GM21390 (cell line): ENCODE measurements at regions not wholly inside any gene's neighbourhood (a gene's known extent, or its start where the extent isn't known, plus 50 kb on each side); places are given as distances from the start of the nearest gene placed in this dataset.
"Not testable (repeated sequence)": the region's sequence is repeated elsewhere in the genome, so short reads cannot be mapped to it uniquely, and the experiment has no call there.

ENCODE experiments used
- ATAC-seq: cut with Tn5 transposase; IDR thresholded peaks from one replicate; pipeline ENCODE4 v1.9.1; 2021; ENCODE audit not compliant: unreplicated experiment

DNA sequence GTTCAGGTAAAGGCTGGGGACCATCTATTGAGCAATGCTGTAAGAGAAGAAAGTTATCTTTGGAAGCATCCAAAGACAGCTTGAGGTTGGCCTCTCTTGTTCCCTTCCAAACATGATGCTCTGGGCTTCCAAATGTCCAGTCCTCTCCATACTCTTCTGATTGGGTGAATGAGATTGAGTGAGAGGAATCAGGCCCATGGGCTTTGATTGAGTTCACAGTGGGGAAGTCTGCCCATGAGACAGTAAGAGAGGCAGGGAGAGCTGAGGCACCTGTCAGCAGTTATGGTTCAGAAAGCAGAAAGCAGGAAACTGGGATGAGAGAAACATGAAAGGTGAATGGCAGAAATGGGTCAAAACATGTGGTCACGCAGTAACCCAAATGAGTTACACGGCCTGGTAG is 1006.9 kb downstream of the VRK1 start:
- ATAC-seq, result no peak

DNA sequence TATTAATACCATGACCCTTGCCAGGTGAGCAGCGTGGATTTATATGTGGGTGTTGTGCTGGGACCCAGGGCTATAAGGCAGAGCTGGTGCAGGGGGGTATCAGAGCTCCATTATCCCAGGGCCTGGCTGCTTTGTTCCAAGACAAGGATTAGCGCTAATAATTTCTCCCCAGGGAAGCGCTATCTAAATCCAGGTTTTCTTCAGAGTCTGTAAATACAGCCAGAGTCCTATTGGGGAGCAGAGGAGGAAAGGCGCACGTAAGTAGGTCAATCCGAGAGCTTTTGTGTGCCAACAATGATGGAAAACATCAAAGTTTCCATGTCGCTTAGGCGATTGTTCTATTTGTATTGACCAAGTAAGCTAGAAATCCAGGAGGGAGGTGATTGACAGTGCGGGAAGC is 1009.7 kb downstream of the VRK1 start:
- ATAC-seq, result no peak

DNA sequence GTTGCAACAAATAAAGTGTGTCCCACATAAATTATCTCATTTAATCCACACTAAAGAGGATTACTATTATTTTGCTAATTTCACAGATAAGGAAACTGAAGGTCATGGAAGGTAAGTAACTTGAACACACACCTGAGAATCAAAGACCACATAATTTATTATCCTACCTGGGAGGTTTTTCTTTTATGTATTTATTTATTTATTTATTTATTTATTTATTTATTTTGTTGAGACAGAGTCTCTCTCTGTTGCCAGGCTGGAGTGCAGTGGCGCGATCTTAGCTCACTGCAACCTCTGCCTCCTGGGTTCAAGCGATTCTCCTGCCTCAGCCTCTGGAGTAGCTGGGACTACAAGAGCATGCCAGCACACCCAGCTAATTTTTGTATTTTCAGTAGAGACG is 1011.4 kb downstream of the VRK1 start:
- not testable (repeated sequence) for ATAC-seq

DNA sequence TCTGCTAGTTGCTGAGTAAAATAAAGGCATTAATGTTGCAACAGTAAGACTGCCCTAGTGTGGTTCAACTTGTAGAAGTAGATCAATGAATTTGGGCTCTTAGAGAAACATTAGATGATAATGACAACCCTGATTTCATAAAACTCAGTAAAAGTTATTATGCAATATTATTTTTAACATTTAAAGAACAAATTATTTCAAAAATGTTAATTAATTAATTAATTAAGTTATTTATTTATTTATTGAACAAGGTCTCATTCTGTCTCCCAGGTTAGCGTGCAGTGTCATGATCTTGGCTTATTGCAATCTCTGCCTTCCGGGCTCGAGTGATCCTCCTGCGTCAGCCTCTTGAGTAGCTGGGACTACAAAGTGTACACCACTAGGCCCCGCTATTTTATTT is 1016.4 kb downstream of the VRK1 start:
- no peak for ATAC-seq

DNA sequence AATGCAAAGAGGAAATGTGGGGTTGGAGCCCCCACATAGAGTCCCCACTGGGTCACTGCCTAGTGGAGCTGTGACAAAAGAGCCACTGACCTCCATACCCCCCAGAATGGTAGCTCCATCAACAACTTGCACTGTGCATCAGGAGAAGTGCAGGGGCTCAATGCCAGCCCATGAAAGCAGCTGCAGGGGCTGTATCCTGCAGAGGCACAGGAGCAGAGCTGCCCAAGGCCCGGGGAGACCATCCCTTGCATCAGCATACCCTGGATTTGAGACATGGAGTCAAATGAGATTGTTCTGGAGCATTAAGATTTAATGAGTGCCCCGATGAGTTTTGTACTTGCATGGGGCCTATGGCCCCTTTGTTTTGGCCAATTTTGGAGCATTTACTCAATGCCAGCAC is 1023.6 kb downstream of the VRK1 start:
- ATAC-seq, result no peak

DNA sequence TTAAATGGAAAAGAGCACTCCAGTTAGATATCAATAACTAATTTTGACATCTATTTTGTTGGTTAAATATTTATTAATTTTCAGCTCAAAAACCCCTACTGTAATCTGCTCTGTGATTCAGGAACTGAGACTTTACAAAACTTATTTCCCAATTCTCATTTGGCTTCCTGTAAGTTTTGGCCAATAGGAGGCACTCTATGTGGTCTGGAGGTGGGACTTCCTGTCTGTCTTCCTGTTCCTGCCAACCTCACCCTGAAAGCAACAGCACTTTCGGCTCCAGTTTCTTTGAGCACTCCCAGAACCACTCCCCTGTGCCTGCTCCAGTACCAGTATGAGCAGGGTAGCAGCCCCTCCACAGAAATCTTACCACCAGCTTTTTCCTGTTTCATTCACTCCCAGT is 1027.0 kb downstream of the VRK1 start:
- no peak for ATAC-seq

DNA sequence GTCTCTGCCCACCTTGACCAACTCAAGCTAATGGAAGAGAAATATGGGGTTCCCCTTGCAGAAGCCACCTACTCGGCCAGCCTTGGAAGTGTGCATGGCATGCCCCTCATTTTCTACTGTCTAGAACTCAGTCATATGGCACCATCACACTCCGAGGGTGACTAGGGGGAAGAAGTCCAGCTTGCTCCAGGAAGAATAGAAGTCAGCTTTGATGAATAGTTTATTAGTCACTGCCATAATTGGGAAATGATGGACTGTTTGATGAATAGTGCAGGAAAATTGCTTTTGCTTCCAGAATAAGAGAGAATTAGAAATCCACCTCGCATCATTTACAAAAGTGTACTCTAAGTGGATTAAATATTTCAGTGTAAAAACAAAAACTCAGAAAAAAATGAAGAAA is 1030.6 kb downstream of the VRK1 start:
- ATAC-seq, result no peak

DNA sequence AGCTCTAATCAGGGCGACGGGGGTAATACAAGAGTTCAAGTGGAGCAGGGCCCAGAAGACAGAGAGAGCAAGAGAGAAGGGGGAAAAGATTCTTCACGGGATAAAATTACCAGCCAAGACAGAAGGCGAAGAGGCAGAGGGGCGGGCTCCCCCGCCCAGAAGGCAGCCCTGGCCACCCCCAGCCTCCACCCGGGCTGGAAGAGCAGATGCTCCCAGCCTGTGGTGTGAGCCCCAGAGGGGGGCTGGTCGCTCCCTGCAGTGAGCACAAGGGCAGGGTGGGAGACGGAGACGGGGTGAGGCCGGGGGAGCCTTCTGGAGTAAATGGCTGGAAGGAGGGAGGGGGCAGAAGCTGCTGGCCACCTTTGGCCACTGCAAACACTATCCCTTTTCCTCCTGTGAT is 1035.6 kb downstream of the VRK1 start:
- no peak for ATAC-seq

DNA sequence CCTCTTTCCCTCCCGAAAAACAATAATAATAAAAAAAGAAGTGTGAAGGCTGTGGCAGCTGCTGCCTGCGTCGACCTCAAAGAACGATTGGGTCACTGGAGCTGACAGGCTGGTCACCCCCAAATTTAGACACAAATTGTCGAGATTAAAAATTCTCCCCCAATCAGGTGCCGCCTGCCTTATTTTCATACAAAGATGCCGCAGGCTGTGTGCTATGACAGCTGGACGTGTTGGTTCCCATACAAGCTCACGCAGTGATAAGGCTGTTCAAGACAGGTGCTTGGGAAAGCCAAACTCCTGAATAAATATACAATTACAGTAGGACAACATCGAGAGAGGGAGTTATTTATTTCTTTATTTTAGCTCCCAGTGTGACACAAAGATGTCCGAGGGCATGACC is 1041.8 kb downstream of the VRK1 start:
- ATAC-seq, result no peak

DNA sequence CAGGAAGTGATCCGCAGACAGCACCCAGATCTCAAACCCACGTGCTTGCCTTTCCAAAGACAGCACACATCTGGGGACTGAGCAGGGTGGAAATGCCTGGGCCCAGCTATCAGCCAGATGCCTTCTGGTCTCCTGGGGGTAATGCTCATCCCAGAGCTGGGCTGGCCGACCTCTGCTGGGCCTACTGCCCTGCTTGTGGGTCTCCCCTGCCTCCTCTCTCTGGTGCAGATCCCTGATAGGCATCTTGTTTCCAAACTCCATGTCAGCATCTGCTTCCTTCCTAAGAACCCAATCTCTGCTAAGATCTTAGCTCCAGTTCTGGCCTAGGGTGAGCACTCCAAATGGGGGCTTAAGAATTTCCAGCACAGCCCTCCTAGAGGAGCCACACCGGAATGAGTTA is 1043.0 kb downstream of the VRK1 start:
- ATAC-seq, result no peak

DNA sequence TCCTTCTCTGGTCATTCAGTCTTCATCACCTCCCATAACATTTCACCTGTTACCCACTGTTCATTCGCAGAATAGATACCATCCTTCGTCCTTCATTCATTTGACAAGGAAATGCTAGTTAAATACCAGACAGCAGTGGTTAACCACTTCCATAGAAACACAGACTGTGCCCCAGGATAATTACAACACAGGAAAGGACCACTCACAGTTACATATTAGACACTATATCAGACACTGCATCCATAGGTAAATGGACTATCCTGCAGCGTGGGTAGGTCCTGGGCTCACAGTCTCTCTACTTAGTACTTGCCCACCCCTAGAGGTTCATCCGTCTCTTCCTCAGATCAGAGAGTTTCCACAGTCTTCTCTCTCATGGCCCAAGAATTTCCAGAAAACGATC is 1044.6 kb downstream of the VRK1 start:
- ATAC-seq, result no peak

DNA sequence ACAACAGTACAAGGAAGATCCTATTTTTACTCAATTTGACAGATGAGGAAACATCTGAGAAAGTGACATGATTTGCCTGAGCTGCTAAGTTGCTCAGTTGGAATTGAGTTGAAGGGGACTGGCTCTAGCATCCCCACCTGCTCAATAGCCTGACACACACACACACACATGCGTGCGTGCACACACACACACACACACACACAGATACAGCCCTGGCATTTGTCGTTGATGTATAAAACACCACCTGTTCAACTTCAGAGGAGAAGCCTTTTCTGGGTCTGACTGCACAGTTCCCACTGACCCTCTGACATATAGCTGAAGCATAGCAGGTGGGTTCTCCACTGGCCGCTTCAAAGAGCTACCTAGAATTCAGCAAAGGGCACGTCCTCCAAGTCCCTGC is 1045.9 kb downstream of the VRK1 start:
- no peak for ATAC-seq

DNA sequence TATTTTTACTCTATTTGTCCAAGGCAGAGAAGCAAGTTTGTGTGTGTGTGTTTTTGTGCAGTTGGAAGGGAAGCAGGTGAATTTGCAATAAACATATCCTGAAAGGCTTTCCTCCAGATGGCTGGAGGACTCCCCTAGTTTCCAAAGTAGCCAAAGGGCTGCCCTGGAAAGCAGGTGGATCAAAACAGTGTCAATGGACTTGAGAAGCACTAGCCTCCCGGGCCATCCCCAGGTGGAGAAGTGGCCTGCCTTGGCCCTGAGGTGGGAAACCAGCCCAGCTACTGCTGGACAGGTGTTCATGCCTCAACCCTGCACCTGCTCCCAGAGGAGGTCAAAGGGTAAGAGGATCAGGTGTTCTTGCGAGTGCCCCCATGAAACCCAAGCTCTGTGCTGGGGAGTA is 1046.9 kb downstream of the VRK1 start:
- ATAC-seq, result no peak

DNA sequence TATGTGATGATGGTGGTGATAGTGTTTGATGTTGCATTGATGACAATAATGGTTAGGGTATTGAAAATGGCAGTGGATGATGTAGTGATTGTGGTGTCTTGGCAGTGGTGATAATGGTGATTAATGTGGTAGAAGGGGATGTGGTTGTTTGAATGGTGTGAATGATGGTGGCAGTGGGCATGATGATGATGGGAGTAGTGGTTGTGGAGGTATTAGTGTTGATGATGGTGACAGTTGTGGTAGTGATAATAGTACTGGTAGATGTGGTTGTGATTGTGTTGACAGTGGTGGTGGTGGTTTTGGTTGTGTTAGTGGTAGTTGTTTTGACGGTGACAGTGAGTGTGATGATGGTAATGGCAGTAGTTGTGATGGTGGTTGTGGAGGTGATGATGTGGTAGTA is 1049.0 kb downstream of the VRK1 start:
- ATAC-seq, result no peak

DNA sequence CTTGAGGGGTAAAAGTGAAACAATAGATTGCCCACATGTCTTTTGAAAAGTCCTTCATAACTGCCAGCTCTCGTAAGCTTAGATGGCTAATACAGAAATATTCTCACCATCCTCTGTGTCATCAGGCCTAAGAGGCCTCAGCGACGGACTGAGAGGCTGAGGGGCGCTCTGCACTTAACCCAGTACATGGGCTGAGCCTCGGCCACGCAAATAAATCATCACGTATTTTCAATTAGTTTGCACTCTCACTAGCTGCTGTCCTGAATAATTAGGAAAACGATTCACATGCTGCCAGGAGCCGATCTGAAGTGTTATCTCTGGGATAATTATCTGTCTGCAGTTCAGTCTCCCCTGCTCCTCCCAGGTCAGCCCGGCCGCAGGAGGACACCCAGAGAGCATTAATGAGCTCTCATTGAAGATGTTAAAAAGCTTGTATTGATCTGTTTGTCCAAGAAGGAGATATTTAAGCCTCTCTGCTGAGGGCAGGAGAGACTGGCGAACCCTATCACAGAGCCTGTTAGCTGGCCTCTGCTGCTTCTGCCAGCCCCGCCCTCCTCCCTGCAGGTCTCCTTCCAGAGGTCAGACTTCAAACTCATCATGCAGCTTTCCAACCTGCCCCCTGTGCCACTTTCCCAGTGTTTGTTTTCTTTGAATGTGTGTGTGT is 1051.3 kb downstream of the VRK1 start:
- no peak for ATAC-seq

DNA sequence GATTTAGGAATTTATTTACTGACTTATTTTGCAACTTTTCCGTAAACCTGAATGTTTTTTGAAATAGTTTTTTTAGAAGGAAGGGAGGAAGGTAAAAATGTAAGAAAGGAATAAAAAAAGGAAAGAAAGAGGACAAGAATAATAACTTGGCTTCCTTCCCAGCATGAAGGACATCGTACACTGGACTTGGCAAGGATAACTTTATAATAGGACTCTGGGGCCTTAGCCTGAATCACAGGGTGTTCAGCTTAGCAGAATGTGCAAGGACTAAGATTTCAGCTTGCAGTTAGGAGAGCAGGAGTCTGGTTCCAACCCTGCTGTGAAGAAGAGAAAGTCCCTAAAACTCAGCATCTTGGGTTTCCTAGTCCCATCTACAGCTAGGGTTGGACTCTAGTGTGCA is 1053.3 kb downstream of the VRK1 start:
- no peak for ATAC-seq

DNA sequence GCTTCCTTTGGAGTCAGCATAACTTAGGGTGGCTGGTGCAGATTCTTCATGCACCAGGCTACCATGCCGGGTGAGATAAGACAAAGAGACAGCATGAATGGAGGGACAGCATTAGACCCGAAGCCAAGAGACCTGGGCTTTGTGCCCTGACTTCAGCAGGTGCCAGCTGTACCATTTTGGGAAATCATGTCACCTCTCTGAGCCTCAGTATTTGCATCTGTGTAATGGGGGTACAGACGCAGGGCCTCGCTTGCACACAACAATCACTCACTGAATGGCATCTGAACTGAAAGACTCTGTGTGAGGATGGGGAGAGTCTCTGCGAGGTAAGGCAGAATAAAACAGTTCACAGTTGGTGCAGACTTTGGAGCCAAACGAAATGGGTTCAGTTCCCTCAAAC is 1053.7 kb downstream of the VRK1 start:
- ATAC-seq, result no peak

DNA sequence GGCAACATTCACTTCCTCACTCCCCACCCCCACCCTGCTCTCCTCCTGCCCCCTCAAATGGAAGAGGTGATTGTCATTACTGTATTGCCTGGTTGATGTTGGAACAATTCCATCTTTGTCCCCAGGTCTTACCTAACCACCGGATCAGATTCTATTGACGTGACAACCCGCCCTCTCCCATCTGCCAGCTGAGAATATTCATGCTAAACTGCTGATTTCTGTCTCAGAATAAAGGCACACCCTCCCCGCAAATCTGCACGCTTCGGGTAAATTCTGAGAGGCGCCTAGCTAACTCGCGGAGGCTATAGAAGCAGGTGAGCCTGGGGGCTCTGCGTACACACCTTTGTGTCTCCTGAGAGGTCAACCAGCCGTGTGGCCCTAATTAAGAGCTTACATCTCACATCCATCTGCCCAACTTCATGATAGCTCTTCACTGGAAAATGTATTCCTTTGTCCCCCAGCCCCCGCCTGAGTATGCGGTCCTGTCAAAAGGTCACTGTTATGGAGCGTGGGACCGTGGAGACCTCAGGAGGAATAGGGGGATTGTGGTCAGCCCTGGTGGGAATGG is 1054.3 kb downstream of the VRK1 start:
- ATAC-seq, result no peak

DNA sequence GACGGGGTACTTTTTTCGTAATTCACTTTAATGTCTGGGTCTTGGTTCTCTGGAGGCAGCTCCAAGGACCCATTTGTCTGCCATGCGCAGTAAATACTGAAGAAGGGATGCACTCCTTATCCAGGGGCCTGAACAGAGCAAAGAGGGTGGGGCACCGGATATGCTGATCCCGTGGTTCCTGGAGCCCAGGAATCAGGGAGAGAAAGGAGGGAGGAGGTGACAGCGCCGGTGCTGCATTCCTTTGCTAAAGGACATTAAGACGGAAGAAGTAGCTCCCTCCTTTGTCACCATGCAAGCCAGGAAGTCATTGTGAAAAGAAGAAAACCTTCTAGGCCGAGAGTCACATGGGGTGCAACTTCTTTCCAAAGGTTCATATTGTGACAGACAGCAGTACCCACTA is 1057.7 kb downstream of the VRK1 start:
- ATAC-seq, result no peak

DNA sequence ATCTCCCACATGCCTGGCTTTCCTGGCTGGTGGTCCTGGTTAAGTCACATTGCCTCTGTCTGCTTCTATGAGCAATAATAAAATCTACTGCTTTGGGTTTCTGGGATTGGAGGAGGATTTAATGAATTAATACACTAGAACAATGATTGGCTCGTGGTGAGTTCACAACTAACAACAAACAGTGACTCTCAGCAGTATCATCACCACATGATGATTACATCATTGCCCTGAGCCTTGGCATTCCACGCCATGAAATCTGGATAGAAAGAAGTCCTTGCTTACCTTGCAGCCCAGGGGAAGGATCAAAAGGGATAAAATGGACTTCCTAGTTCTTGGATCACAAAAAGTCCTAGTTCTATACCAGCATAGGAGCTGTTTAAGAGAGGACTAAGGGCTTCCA is 1069.0 kb downstream of the VRK1 start:
- no peak for ATAC-seq

DNA sequence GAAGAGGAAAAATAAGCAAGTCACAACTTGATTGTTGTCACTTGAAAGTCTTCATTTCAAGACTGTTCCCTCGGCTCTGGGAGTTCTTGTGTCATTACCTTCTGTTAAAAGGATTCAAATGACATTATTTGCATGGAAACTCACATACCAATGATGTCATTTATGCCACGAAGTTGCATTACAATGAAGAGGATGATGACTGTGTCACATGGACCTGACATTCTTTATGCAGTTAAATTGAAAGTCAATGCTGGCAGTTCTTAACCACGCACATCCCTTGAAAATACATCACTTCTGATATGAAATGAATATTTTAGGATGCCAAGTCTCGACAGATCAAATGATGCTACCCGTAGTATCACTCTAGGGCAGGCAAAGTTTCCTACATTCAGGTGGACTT is 1069.5 kb downstream of the VRK1 start:
- ATAC-seq, result no peak

DNA sequence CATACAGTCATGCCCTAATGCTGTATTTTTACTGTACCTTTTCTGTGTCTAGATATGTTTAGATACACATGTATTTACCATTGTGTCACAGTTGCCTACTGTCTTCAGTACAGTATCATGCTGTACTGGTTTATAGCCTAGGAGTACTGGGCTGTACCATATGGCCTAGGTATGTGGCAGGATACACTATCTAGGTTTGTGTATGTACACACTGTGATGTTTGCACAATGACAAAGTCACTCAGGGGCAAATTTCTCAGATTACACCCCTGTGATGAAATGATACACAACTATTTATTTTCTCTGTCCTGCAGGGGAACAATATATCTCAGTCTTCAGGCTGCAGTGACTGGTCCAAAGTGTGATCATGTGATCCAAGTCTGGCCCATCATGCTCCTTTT is 1076.1 kb downstream of the VRK1 start:
- no peak for ATAC-seq

DNA sequence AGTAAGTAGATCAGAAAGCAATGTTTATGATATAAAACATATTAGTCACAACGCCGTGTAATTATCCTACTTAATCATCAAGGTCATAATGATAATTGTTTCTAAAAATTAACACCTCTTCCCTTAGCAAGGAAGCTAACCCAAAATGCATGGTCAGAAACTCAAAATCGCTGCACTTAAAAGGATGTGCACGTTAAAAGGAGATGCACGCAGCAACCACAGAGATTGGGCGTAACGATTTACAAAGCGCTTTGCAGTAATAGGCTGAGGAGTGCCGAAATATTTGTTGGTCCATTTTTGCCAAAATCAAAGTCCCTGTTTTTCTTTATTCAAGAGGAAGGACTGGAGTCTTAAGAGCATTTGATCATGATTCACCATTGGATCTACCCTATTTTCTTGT is 1077.2 kb downstream of the VRK1 start:
- ATAC-seq, result no peak
